Loucy (cell line): ENCODE measurements at regions not wholly inside any gene's neighbourhood (a gene's known extent, or its start where the extent isn't known, plus 50 kb on each side); places are given as distances from the start of the nearest gene placed in this dataset.

Experiments used
- H2AFZ ChIP-seq: fragments of 200-600 bp; sonication (generic); 2 replicates; pipeline ENCODE4 v1.6.0; 2016; ENCODE audit warnings: antibody characterized with exemption, mild to moderate bottlenecking, low read length, moderate library complexity
- H3F3A ChIP-seq: fragments of 200-600 bp; 2 replicates; pipeline ENCODE4 v1.6.0; 2016; ENCODE audit warnings: antibody characterized with exemption, low read depth, mild to moderate bottlenecking
- H3K27me3 ChIP-seq: fragments of 200-600 bp; sonication (generic); 2 replicates; pipeline ENCODE4 v1.6.1; 2014; ENCODE audit warnings: low read length, mild to moderate bottlenecking; ENCODE audit not compliant: insufficient read depth, poor library complexity, severe bottlenecking
- H3K36me3 ChIP-seq: fragments of 200-600 bp; sonication (generic); 2 replicates; pipeline ENCODE4 v1.6.1; 2016; ENCODE audit warnings: low read length; ENCODE audit not compliant: insufficient read depth
- H3K4me1 ChIP-seq: fragments of 200-600 bp; sonication (generic); 2 replicates; pipeline ENCODE4 v1.5.1; 2014; ENCODE audit warnings: low read length, mild to moderate bottlenecking; ENCODE audit not compliant: insufficient read depth, poor library complexity, severe bottlenecking
- H3K4me2 ChIP-seq: fragments of 200-600 bp; sonication (generic); 2 replicates; pipeline ENCODE4 v1.6.0; 2014; ENCODE audit warnings: antibody characterized with exemption, low read length, low read depth, mild to moderate bottlenecking; ENCODE audit not compliant: poor library complexity, severe bottlenecking
- H3K4me3 ChIP-seq: fragments of 200-600 bp; sonication (generic); 2 replicates; pipeline ENCODE4 v1.5.1; 2014; ENCODE audit warnings: low read length, mild to moderate bottlenecking, mixed read lengths; ENCODE audit not compliant: poor library complexity, severe bottlenecking
- H3K79me2 ChIP-seq: fragments of 200-600 bp; sonication (generic); 2 replicates; pipeline ENCODE4 v1.6.1; 2014; ENCODE audit warnings: low read length; ENCODE audit not compliant: insufficient read depth
- H3K9ac ChIP-seq: fragments of 200-600 bp; sonication (generic); 2 replicates; pipeline ENCODE4 v1.6.0; 2014; ENCODE audit warnings: mild to moderate bottlenecking, low read depth, low read length, moderate library complexity; ENCODE audit not compliant: poor library complexity, severe bottlenecking
- H3K9me2 ChIP-seq: fragments of 200-600 bp; sonication (generic); replicated peaks from 2 replicates; pipeline ENCODE4 v1.6.1; 2016; ENCODE audit warnings: low read depth, low read length, mixed read lengths
- H3K9me3 ChIP-seq: fragments of 200-600 bp; sonication (generic); 2 replicates; pipeline ENCODE4 v1.6.1; 2014; ENCODE audit warnings: mild to moderate bottlenecking, antibody characterized with exemption, low read length, low read depth; ENCODE audit not compliant: insufficient read depth
- H4K20me1 ChIP-seq: fragments of 200-600 bp; sonication (generic); 2 replicates; pipeline ENCODE4 v1.6.0; 2014; ENCODE audit warnings: antibody characterized with exemption, low read length, mild to moderate bottlenecking; ENCODE audit not compliant: insufficient read depth, poor library complexity, severe bottlenecking
- CTCF ChIP-seq: fragments of 200-600 bp; sonication (generic); conservative IDR thresholded peaks from 2 replicates; pipeline ENCODE4 v1.5.1; 2014; ENCODE audit warnings: mild to moderate bottlenecking, antibody characterized with exemption, low read length
- EZH2phosphoT487 ChIP-seq: fragments of 200-600 bp; IDR thresholded peaks from 2 replicates; pipeline ENCODE4 v1.6.1; 2018; ENCODE audit warnings: antibody characterized with exemption, mild to moderate bottlenecking, moderate library complexity, borderline replicate concordance

GRCh38 chr4:137378393-137378792 lies 153.9 kb downstream of the PCDH18 start:
- H3K79me2 ChIP-seq = no peaks in the 10 kb centered on the region
- H3K4me1 ChIP-seq = no peaks in the 10 kb centered on the region
- no peak overlapping the region for H3K9ac ChIP-seq
- no peaks in the 10 kb centered on the region; the same call in 1 of the 2 replicates for H3K9me2 ChIP-seq
- H3K4me3 ChIP-seq = no peak overlapping the region
- H3K4me2 ChIP-seq = no peak overlapping the region
- H4K20me1 ChIP-seq = no peaks in the 10 kb centered on the region
- H3K27me3 ChIP-seq = no peaks in the 10 kb centered on the region
- no peaks in the 10 kb centered on the region for H3K36me3 ChIP-seq
- TF ChIP-seq CTCF (no peak), EZH2phosphoT487 (no peak)
- H3F3A ChIP-seq = no peaks in the 10 kb centered on the region
- H3K9me3 ChIP-seq = no peaks in the 10 kb centered on the region
- H2AFZ ChIP-seq = no peak overlapping the region

- Histone ChIP-seq H3K9me3 (no peaks in the 10 kb centered on the region), H3K27me3 (no peaks in the 10 kb centered on the region), H3K79me2 (no peaks in the 10 kb centered on the region), H3K36me3 (no peaks in the 10 kb centered on the region), H3K9me2 (no peaks in the 10 kb centered on the region; the same call in 1 of the 2 replicates), H3K9ac (no peak overlapping the region), H3K4me1 (no peaks in the 10 kb centered on the region), H4K20me1 (no peaks in the 10 kb centered on the region), H3F3A (no peaks in the 10 kb centered on the region), H2AFZ (no peak overlapping the region), H3K4me2 (no peak overlapping the region), H3K4me3 (no peak overlapping the region)
- TF ChIP-seq EZH2phosphoT487 = no peak
- TF ChIP-seq CTCF = no peak
Measured at GRCh38 chr4:137376312-137376711, 156.0 kb downstream of the PCDH18 start.

GRCh38 chr4:137375111-137375850 lies 157.0 kb downstream of the PCDH18 start:
- Histone ChIP-seq H3K27me3 (no peaks in the 10 kb centered on the region), H3K9me3 (no peaks in the 10 kb centered on the region), H3K36me3 (no peaks in the 10 kb centered on the region), H3K79me2 (no peaks in the 10 kb centered on the region), H3K9ac (no peak overlapping the region), H2AFZ (no peak overlapping the region), H3K4me3 (no peak overlapping the region), H3F3A (no peaks in the 10 kb centered on the region), H3K4me2 (no peak overlapping the region), H3K9me2 (no peaks in the 10 kb centered on the region; the same call in 1 of the 2 replicates), H3K4me1 (no peaks in the 10 kb centered on the region), H4K20me1 (no peaks in the 10 kb centered on the region)
- TF ChIP-seq CTCF (no peak), EZH2phosphoT487 (no peak)
